OCI-LY3 (cell line): ENCODE measurements at regions not wholly inside any gene's neighbourhood (a gene's known extent, or its start where the extent isn't known, plus 50 kb on each side); places are given as distances from the start of the nearest gene placed in this dataset.

Experiments used
- H2AFZ ChIP-seq: fragments of 200-600, 300-600 bp; shearing (Covaris generic); 2 replicates; pipeline ENCODE4 v1.6.0; 2014; ENCODE audit warnings: antibody characterized with exemption, low read depth, low read length
- H3K27ac ChIP-seq: fragments of 200-600, 300-600 bp; sonication (generic); 2 replicates; pipeline ENCODE4 v1.5.1; 2014; ENCODE audit warnings: mild to moderate bottlenecking, low read length, moderate library complexity, mixed read lengths
- H3K27me3 ChIP-seq: fragments of 200-600, 300-600 bp; sonication (generic); 2 replicates; pipeline ENCODE4 v1.6.1; 2014; ENCODE audit warnings: low read depth, low read length, mixed read lengths
- H3K36me3 ChIP-seq: fragments of 200-600, 300-600 bp; sonication (generic); replicated peaks from 2 replicates; pipeline ENCODE3; 2014; ENCODE audit warnings: low read depth, low read length, mixed read lengths
- H3K4me1 ChIP-seq: fragments of 300-600, 200-600 bp; sonication (generic); 2 replicates; pipeline ENCODE4 v1.6.1; 2014; ENCODE audit warnings: low read length, mixed read lengths
- H3K4me2 ChIP-seq: fragments of 200-600, 300-600 bp; sonication (generic); 2 replicates; pipeline ENCODE4 v1.6.1; 2014; ENCODE audit warnings: low read length, mixed read lengths
- H3K4me3 ChIP-seq: fragments of 300-600, 200-600 bp; sonication (generic); 2 replicates; pipeline ENCODE4 v1.5.1; 2014; ENCODE audit warnings: antibody characterized with exemption, mild to moderate bottlenecking, low read length, moderate library complexity
- H3K79me2 ChIP-seq: fragments of 300-600, 200-600 bp; shearing (Covaris generic); 2 replicates; pipeline ENCODE4 v1.6.1; 2014; ENCODE audit warnings: mild to moderate bottlenecking, low read length, mixed read lengths
- H3K9ac ChIP-seq: fragments of 300-600, 200-600 bp; shearing (Covaris generic); 2 replicates; pipeline ENCODE4 v1.6.0; 2014; ENCODE audit warnings: mild to moderate bottlenecking, low read length, moderate library complexity
- H3K9me3 ChIP-seq: fragments of 200-600, 300-600 bp; shearing (Covaris generic); 2 replicates; pipeline ENCODE4 v1.6.1; 2014; ENCODE audit warnings: low read length, mixed read lengths; ENCODE audit not compliant: insufficient read depth
- H4K20me1 ChIP-seq: fragments of 200-600, 300-600 bp; sonication (generic); 2 replicates; pipeline ENCODE4 v1.6.1; 2016; ENCODE audit warnings: low read length, mixed read lengths; ENCODE audit not compliant: insufficient read depth
- EZH2phosphoT487 ChIP-seq: fragments of 200-600 bp; shearing (Covaris generic); IDR thresholded peaks from 2 replicates; pipeline ENCODE4 v1.6.1; 2018; ENCODE audit warnings: antibody characterized with exemption, mixed run types, low read depth
- TF ChIP-seq, protein P1 (sequence below): fragments of 200-600, 300-600 bp; sonication (generic); IDR thresholded peaks from 2 replicates; pipeline ENCODE4 v1.5.1; 2014; ENCODE audit warnings: antibody characterized with exemption, low read length, low read depth

DNA sequence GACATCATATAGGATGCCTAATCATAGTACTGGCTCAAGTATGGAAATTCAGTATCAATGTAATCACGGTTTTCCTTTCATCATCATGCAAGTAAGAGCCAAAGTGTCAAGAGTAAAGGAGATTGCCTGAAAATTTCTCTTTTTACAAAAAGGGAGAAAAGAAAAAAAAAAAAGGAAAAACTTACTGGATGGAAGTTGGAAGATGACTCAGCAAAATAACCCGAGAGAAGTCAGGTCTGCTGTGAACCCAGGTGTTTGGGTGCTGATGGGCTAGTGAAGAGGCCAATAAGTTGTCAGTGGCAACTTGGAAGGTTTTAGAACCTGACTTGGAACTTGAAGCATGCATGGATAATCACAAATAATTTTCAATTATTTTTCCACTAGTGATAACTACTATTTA, 441.9 kb upstream of the SLC14A2 start:
- Histone ChIP-seq H2AFZ (0 out of 2 replicates have a peak overlapping the region, but pooled peaks have one; percentile 6), H3K79me2 (no peaks in the 10 kb centered on the region), H3K4me1 (peaks cover 45% of the 10 kb centered on the region), H4K20me1 (no peaks in the 10 kb centered on the region), H3K27me3 (no peaks in the 10 kb centered on the region), H3K36me3 (no peaks in the 10 kb centered on the region), H3K27ac (no peak overlapping the region), H3K4me3 (no peak overlapping the region), H3K9me3 (no peaks in the 10 kb centered on the region), H3K9ac (no peak overlapping the region), H3K4me2 (peak overlapping the region; percentile 31)
- TF ChIP-seq, protein P1, sequence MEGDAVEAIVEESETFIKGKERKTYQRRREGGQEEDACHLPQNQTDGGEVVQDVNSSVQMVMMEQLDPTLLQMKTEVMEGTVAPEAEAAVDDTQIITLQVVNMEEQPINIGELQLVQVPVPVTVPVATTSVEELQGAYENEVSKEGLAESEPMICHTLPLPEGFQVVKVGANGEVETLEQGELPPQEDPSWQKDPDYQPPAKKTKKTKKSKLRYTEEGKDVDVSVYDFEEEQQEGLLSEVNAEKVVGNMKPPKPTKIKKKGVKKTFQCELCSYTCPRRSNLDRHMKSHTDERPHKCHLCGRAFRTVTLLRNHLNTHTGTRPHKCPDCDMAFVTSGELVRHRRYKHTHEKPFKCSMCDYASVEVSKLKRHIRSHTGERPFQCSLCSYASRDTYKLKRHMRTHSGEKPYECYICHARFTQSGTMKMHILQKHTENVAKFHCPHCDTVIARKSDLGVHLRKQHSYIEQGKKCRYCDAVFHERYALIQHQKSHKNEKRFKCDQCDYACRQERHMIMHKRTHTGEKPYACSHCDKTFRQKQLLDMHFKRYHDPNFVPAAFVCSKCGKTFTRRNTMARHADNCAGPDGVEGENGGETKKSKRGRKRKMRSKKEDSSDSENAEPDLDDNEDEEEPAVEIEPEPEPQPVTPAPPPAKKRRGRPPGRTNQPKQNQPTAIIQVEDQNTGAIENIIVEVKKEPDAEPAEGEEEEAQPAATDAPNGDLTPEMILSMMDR: no peak
- TF ChIP-seq EZH2phosphoT487: no peak

DNA sequence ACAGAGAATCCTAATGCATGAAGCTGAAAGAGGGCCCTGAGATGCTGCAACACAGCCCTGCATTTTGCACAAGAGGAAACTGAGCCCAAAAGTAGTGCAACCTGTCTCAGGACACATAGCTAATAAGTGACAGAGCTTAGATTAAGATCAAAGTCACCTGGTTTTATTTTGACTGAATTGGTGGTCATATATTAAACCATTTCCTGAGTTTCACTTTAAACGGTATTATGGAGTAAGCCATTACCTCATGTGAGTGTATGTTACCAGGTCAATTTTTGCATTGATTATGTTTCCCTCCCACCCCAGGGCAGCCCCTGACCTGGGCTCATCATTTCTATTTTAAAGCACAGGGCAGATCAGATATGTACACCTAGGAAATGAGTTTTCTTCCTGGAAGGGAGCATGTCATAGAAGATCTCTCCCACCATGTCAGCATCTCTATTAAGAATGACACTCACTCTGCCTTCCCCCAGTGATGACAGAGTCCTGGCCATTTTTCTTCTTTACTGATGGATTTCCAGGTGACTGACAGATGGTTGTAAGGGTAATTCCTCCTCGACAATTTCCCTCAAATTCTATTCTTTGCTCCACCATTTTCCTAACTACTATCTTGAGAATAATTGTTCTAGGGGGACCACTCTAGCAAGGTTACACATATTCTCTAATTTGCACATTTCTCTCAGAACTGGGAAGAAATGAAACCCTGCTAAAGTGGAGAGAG, 441.3 kb upstream of the SLC14A2 start:
- Histone ChIP-seq H3K36me3 (no peaks in the 10 kb centered on the region), H3K27ac (no peak overlapping the region), H2AFZ (peak overlapping the region; percentile 6), H3K4me2 (peak overlapping the region; percentile 31), H4K20me1 (no peaks in the 10 kb centered on the region), H3K9ac (no peak overlapping the region), H3K9me3 (no peaks in the 10 kb centered on the region), H3K4me1 (peaks cover 45% of the 10 kb centered on the region), H3K4me3 (no peak overlapping the region), H3K79me2 (no peaks in the 10 kb centered on the region), H3K27me3 (no peaks in the 10 kb centered on the region)
- no peak for TF ChIP-seq EZH2phosphoT487
- TF ChIP-seq, protein P1: no peak

DNA sequence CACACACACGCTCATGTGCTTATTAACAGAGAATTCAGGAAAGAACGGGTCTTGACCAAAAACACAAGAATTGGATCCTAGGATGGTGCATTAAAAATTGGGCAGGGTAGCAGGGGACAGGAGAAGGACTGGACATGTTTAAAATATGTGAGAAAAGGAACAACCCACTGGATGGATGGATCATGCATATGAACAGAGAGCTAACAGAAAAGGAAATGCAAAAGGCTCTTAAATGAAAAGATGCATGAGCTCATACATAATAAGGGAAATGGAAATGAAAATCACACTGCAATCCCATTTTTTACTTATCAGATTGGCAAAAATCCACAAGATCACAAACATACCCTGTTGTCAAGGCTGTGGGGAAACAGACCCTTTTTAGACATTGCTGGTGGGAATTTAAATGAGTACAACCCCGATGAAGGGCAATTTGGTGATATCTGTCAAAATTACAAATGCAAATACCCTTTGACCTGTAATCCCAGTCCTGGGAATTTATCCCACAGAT, 440.6 kb upstream of the SLC14A2 start:
- Histone ChIP-seq H3K27me3 (no peaks in the 10 kb centered on the region), H3K9me3 (no peaks in the 10 kb centered on the region), H3K4me3 (no peak overlapping the region), H3K4me1 (peaks cover 45% of the 10 kb centered on the region), H3K27ac (no peak overlapping the region), H4K20me1 (no peaks in the 10 kb centered on the region), H3K79me2 (no peaks in the 10 kb centered on the region), H3K9ac (no peak overlapping the region), H2AFZ (0 out of 2 replicates have a peak overlapping the region, but pooled peaks have one; percentile 6), H3K36me3 (no peaks in the 10 kb centered on the region), H3K4me2 (peak overlapping the region; percentile 31; the same call in 1 of the 2 replicates)
- no peak for TF ChIP-seq EZH2phosphoT487
- TF ChIP-seq, protein P1: no peak

DNA sequence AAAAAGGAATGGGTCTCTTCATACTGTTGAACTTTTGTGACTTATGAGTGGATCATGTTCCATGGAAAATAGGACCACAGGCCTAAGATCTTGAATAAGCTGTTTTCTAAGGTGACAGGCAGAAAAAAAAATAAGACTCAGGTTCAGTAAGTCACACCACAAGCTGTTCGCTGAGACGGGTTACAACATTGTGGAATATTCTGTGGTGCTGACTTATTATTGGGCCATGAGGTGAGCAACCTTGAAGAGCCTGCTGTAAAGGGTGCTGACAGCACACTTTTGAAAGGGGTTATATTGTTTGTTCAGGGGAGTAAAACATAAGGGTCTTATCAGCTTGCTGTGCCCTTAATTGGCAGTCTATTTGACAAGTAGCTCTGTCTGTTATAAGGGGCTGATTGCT, 439.8 kb upstream of the SLC14A2 start:
- H2AFZ ChIP-seq: no peak overlapping the region
- H3K27me3 ChIP-seq: no peaks in the 10 kb centered on the region
- no peak overlapping the region for H3K9ac ChIP-seq
- H3K4me2 ChIP-seq: no peak overlapping the region
- H3K4me3 ChIP-seq: no peak overlapping the region
- peaks cover 39% of the 10 kb centered on the region for H3K4me1 ChIP-seq
- H3K79me2 ChIP-seq: no peaks in the 10 kb centered on the region
- H4K20me1 ChIP-seq: no peaks in the 10 kb centered on the region
- no peaks in the 10 kb centered on the region for H3K36me3 ChIP-seq
- TF ChIP-seq, protein P1: no peak
- no peak for TF ChIP-seq EZH2phosphoT487
- H3K9me3 ChIP-seq: no peaks in the 10 kb centered on the region
- H3K27ac ChIP-seq: no peak overlapping the region
